Fibroblast of skin of abdomen (primary cell): ENCODE measurements at regions not wholly inside any gene's neighbourhood (a gene's known extent, or its start where the extent isn't known, plus 50 kb on each side); places are given as distances from the start of the nearest gene placed in this dataset.
"Not testable (repeated sequence)": the region's sequence is repeated elsewhere in the genome, so short reads cannot be mapped to it uniquely, and the experiment has no call there.

ENCODE experiments used
- DNase-seq: peaks from one replicate; pipeline ENCODE4 v3.0.0-alpha.2; 2013

- no peak for DNase-seq
Observed at GRCh38 chr5:112574536-112574935, 155.5 kb upstream of the EPB41L4A start.

GRCh38 chr5:112576298-112576925 lies 157.3 kb upstream of the EPB41L4A start:
- no peak for DNase-seq

- peak; percentile 18 for DNase-seq
Observed at GRCh38 chr5:112579599-112580170, 158.0 kb upstream of the APC start.

DNA sequence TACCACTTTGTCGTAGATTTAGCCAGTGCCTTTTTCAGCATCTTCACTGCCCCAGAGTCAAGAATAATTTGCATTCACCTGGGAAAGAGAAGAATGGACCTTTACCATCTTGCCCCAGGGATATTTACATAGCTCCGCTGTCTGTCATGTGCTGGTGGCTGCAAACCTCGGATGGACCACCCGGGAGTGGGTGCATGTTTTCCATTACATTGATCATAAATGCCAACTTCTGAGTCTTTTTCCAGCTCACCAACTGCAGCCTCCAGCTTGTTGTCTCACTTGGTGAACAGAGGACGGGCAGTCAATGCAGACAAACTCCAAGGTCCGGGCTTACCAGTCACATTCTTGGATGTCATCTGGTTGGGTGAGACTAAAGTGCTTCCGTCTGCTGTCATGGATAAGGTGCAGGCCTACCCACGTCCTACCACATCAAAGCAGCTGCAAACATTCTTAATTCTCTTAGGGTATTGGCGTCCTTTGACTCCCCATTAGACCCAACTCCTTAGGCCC lies 155.8 kb upstream of the APC start:
- DNase-seq = no peak

GRCh38 chr5:112583166-112583565 lies 154.5 kb upstream of the APC start:
- no peak for DNase-seq

- DNase-seq = no peak
Observed at GRCh38 chr5:112584781-112585180, 152.9 kb upstream of the APC start.

GRCh38 chr5:112586596-112587062 lies 151.1 kb upstream of the APC start:
- no peak for DNase-seq

- not testable (repeated sequence) for DNase-seq
Observed at GRCh38 chr5:112590858-112591257, 146.8 kb upstream of the APC start.

GRCh38 chr5:112594095-112594850 lies 143.4 kb upstream of the APC start:
- peak; percentile 9 for DNase-seq

GRCh38 chr5:112594941-112595340 lies 142.7 kb upstream of the APC start:
- no peak for DNase-seq

- no peak for DNase-seq
Observed at GRCh38 chr5:112597831-112598230, 139.9 kb upstream of the APC start.

DNA sequence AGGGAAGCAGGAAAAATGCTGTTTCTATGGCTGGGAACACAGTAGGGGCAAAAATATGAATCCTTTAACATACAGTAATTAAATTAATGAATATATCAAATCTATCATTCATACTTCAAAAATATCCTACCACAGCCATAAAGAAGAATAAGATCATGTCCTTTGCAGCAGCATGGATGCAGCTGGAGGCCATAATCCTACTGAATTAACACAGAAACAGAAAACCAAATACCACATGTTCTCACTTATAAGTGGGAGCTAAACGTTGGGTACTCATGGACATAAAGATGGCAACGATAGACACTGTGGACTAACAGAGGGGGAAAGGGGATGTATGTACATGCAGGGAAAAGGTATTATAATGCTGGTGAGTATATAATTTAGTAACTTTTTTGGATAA lies 137.2 kb upstream of the APC start:
- DNase-seq = not testable (repeated sequence)

DNA sequence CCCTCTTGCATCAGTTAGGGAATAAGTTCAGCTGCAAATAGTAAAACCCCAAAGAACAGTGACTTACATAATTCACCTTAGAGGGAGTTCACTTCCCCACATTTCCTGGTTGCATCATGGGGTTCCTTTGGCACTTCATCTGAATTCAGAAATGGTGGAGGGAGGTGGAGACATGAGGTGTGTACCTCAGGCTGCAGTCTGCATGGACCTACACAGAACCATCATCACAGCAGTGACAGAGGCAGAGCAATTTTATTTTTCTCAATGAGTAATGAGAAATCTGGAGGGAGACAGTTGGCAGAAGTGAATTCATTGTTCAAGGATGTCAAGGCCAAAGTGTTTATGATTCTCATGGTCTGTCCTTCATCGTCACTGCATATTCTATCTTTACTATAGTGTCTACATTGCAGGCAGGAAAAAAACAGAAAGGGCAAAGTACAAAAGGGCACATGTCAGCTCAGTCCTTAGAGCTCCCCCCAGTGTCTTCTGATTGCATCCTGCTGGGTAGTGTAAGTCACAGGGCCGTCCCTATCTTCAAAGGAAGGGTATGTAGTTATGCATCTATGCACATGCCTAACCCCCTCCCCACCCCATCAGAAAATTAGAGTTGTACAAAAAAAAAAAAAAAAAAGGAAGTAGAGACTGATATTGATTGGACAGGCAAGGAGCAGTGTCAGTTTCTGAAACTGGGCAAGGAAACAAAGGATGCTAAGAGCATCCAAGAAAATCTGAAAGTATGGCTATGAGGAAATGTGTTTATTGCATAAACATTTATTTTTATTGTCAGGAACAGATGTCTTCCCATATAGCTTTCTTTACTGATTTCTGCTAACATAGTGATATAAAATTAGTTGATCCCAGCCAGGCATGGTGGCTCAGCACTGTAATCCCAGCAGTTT lies 132.7 kb upstream of the APC start:
- no peak for DNase-seq

GRCh38 chr5:112608975-112609374 lies 128.7 kb upstream of the APC start:
- no peak for DNase-seq

GRCh38 chr5:112612663-112613062 lies 125.0 kb upstream of the APC start:
- DNase-seq = no peak

DNA sequence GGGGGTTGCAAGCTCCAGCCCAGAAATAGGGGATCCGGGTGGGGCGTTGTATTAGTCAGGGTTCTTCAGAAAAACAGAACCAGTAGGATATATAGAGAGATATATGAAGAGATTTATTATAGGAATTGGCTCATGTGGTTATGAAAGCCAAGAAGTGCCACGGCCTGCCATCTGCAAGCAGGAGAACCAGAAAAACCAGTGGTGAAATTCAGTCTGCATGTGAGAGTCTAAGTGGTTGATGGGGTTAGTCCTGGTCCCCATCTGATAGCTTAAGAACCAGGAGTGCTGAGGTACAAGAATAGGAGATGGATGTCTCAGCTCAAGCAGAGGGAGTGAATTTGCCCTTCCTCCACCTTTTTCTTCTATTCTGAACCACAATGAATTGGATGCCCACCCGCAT lies 123.4 kb upstream of the APC start:
- DNase-seq = no peak

DNA sequence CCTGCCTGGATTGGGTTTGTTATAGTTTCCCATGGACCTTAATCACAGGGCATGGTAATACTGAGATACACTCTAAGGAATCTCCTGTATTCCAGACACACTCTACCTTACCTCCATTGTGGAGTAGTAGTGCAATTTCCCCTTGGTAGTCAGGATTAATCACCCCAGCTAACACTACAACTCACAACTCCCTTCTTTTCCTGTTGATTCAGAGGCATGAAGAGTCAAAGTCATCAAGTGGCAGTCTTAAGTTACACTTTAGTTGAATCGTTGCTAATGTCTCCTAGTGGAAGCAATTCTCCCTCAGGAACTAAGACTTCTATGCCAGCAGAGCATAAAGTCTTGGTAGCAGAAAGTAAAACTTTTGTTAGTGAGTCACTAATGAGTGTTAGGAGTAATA lies 122.7 kb upstream of the APC start:
- DNase-seq = no peak

DNA sequence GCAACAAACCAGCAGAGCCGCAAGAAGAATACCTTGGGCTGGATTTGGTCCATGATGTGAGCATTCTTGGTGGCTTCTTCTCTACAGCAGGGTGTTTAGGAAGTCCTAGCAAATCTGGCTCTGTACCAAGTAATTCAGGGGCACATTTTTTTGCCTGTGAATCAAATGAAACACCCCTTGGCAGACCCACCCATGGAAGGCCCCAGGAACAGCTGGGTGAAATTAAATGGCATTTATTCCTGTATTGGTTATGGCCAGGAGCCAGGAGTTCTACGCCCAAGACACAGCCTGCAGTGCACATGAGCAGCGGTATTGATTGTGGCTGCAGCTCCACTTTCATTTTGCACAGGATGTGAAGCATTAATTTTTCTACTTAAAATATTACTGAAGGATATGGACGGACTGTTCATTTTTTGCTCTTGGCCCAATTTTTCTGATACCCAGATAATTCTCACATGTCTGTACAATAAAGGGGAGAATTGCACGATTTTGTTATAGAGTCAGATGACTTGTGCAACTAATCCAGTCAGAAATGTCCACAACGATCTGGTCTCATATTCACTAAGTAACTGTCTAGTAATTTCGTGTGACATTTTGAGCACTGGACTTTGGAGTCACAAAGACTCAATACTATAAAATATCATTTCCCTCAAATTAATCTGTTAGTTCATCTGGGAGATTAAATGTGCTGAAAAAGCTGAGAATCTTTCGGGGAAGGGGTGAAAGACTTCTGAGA lies 120.7 kb upstream of the APC start:
- peak; percentile 7 for DNase-seq

- no peak for DNase-seq
Observed at GRCh38 chr5:112625246-112625645, 112.4 kb upstream of the APC start.

DNA sequence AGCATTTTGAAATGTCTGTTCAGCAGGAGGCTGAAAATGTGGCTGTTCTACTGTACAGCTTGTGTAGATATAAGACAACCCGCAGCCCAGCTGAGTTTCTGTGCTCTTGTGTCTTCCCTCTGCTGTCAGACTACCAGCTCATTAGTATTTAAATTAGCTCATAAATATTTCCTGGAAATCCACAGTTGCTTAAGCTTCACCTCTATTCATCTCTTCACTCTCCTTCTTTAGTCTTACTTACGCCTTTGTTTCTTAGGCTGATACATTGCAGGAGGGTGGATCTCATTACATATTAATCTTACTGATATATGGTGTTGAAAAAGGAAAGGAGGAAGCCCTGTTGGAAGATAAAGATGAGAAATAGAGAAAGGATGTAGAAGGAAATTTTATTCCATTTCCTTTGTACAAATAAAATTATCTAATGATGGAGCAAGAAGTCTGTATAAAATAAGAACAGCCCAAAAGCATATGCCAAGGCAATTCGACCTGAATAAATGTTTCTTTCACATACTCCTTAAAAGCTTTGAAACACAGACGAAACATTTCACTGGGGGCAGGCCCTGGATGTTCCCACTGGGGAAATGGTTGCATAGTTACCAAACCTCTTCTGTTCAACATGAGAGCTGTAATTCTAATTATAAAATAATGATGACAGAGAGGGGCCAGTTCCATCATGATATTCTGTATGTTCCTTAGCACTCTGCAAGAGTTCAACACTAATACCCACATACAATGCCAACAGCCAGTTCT lies 111.8 kb upstream of the APC start:
- DNase-seq = no peak

DNA sequence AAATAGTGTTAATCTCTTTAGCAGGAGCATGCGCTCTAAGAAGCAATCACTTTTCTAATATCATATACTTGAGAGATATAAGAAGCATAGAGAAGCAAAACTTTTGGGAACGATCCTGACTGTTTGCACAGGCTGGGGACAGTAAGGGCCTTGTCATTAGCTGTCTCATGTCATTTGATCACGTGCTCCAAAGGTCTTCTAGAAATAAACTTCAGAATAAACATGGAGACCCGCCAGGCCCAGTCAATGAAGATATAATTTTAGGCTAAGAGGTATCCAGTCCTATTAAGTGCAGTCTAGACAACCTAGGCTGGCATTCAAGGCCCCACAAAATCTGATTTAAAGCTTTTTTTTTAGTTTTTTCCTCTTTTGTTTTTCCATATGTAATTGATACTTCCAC lies 111.0 kb upstream of the APC start:
- no peak for DNase-seq
